H9 (cell line): ENCODE measurements at regions not wholly inside any gene's neighbourhood (a gene's known extent, or its start where the extent isn't known, plus 50 kb on each side); places are given as distances from the start of the nearest gene placed in this dataset.

ENCODE experiments used
- DNase-seq: peaks from one replicate; pipeline ENCODE4 v3.0.0-alpha.2; 2017
- H2AFZ ChIP-seq: one replicate; pipeline ENCODE4 v1.6.1; 2013; ENCODE audit warnings: mild to moderate bottlenecking, low read length, control low read depth, moderate library complexity
- H2AK5ac ChIP-seq: 2 replicates; pipeline ENCODE4 v1.6.1; 2013; ENCODE audit warnings: low read length, control low read depth, mixed read lengths; ENCODE audit not compliant: insufficient read length
- H2BK120ac ChIP-seq: one replicate; pipeline ENCODE4 v1.6.1; 2013; ENCODE audit warnings: low read depth, mild to moderate bottlenecking, low read length, control low read depth, inconsistent platforms; ENCODE audit not compliant: poor library complexity, severe bottlenecking
- H2BK12ac ChIP-seq: 2 replicates; pipeline ENCODE4 v1.6.1; 2013; ENCODE audit warnings: low read length, control low read depth, mixed read lengths, low read depth; ENCODE audit not compliant: insufficient read length
- H2BK15ac ChIP-seq: 2 replicates; pipeline ENCODE4 v1.6.1; 2013; ENCODE audit warnings: low read depth, low read length, control low read depth
- H2BK20ac ChIP-seq: one replicate; pipeline ENCODE4 v1.6.1; 2013; ENCODE audit warnings: low read depth, mild to moderate bottlenecking, low read length, control low read depth, inconsistent platforms; ENCODE audit not compliant: poor library complexity, severe bottlenecking
- H2BK5ac ChIP-seq: 2 replicates; pipeline ENCODE4 v1.6.1; 2013; ENCODE audit warnings: low read length, control low read depth, mixed read lengths; ENCODE audit not compliant: insufficient read length
- H3K14ac ChIP-seq: 2 replicates; pipeline ENCODE4 v1.6.1; 2013; ENCODE audit warnings: low read length, control low read depth; ENCODE audit not compliant: insufficient read depth
- H3K18ac ChIP-seq: 2 replicates; pipeline ENCODE4 v1.6.1; 2013; ENCODE audit warnings: low read depth, mild to moderate bottlenecking, mixed read lengths, low read length, control low read depth; ENCODE audit not compliant: insufficient read length
- H3K23ac ChIP-seq: 2 replicates; pipeline ENCODE4 v1.6.1; 2013; ENCODE audit warnings: low read length, control low read depth, mixed read lengths, low read depth; ENCODE audit not compliant: insufficient read length
- H3K23me2 ChIP-seq: 2 replicates; pipeline ENCODE4 v1.6.1; 2013; ENCODE audit warnings: low read depth, mild to moderate bottlenecking, mixed read lengths, low read length, control low read depth; ENCODE audit not compliant: insufficient read length, poor library complexity, severe bottlenecking
- H3K27ac ChIP-seq: 2 replicates; pipeline ENCODE4 v1.5.1; 2013; ENCODE audit warnings: low read length, control low read depth, mixed read lengths, low read depth; ENCODE audit not compliant: insufficient read length
- H3K27me3 ChIP-seq: 2 replicates; pipeline ENCODE4 v1.6.1; 2013; ENCODE audit warnings: low read length, control low read depth, inconsistent platforms; ENCODE audit not compliant: insufficient read depth
- H3K4ac ChIP-seq: 2 replicates; pipeline ENCODE4 v1.6.1; 2013; ENCODE audit warnings: low read depth, mild to moderate bottlenecking, control low read depth, inconsistent platforms, low read length, moderate library complexity
- H3K4me1 ChIP-seq: 2 replicates; pipeline ENCODE4 v1.6.1; 2013; ENCODE audit warnings: low read length, control low read depth, inconsistent platforms; ENCODE audit not compliant: insufficient read depth
- H3K4me2 ChIP-seq: 2 replicates; pipeline ENCODE4 v1.6.1; 2013; ENCODE audit warnings: low read length, control low read depth, mixed read lengths; ENCODE audit not compliant: insufficient read length, insufficient read depth
- H3K56ac ChIP-seq: 2 replicates; pipeline ENCODE4 v1.6.1; 2013; ENCODE audit warnings: low read depth, mild to moderate bottlenecking, mixed read lengths, low read length, control low read depth; ENCODE audit not compliant: insufficient read length
- H3K79me1 ChIP-seq: 2 replicates; pipeline ENCODE4 v1.6.1; 2013; ENCODE audit warnings: low read depth, mild to moderate bottlenecking, moderate library complexity, low read length, control low read depth, inconsistent platforms; ENCODE audit not compliant: insufficient read depth, poor library complexity, severe bottlenecking
- H3K79me2 ChIP-seq: 2 replicates; pipeline ENCODE4 v1.6.1; 2013; ENCODE audit warnings: low read length, control low read depth, inconsistent platforms; ENCODE audit not compliant: insufficient read depth
- H3K9ac ChIP-seq: 2 replicates; pipeline ENCODE4 v1.6.1; 2013; ENCODE audit warnings: low read length, control low read depth, mixed read lengths; ENCODE audit not compliant: insufficient read length; ENCODE audit errors: extremely low read depth
- H3K9me3 ChIP-seq: one replicate; pipeline ENCODE4 v1.6.1; 2013; ENCODE audit warnings: low read depth, low read length, inconsistent platforms; ENCODE audit not compliant: control insufficient read depth
- H3T11ph ChIP-seq: one replicate; pipeline ENCODE4 v1.6.1; 2013; ENCODE audit warnings: mild to moderate bottlenecking, low read length, control low read depth, inconsistent platforms
- H4K20me1 ChIP-seq: one replicate; pipeline ENCODE4 v1.6.1; 2013; ENCODE audit not compliant: control insufficient read depth, insufficient read length, insufficient read depth
- H4K5ac ChIP-seq: 2 replicates; pipeline ENCODE4 v1.6.1; 2013; ENCODE audit warnings: low read depth, mild to moderate bottlenecking, mixed read lengths, low read length, control low read depth; ENCODE audit not compliant: insufficient read length
- H4K8ac ChIP-seq: replicated peaks from 2 replicates; pipeline ENCODE4 v1.6.1; 2013; ENCODE audit warnings: low read length, control low read depth, mixed read lengths, low read depth; ENCODE audit not compliant: insufficient read length
- H4K91ac ChIP-seq: 2 replicates; pipeline ENCODE4 v1.6.1; 2013; ENCODE audit warnings: low read depth, mild to moderate bottlenecking, moderate library complexity, mixed read lengths, low read length, control low read depth; ENCODE audit not compliant: insufficient read length
- H3K27ac Mint-ChIP-seq, 3 experiments: 2 replicates in 2 of 3; 3 replicates in 1 of 3; pipeline ENCODE4 v1.8.0; 2020 to 2021; ENCODE audit warnings: mixed read lengths in 3 of 3, mild to moderate bottlenecking in 1 of 3, moderate library complexity in 1 of 3
- H3K27me3 Mint-ChIP-seq: 2 replicates; pipeline ENCODE4 v1.8.0; 2021; ENCODE audit warnings: low read depth, mild to moderate bottlenecking, moderate library complexity, mixed read lengths
- H3K36me3 Mint-ChIP-seq, 3 experiments: 2 replicates in 2 of 3; 3 replicates in 1 of 3; pipeline ENCODE4 v1.8.0; 2020 to 2021; ENCODE audit warnings: low read depth in 3 of 3, mixed read lengths in 3 of 3; ENCODE audit not compliant: insufficient read depth in 1 of 3
- H3K4me1 Mint-ChIP-seq, 2 experiments: 2 replicates each; pipeline ENCODE4 v1.8.0; 2020; ENCODE audit warnings: mixed read lengths in 2 of 2
- H3K4me3 Mint-ChIP-seq, 2 experiments: 2 replicates in 1 of 2; 3 replicates in 1 of 2; pipeline ENCODE4 v1.8.0; 2020 to 2021; ENCODE audit warnings: mild to moderate bottlenecking in 2 of 2, mixed read lengths in 2 of 2, moderate library complexity in 1 of 2
- H3K9me3 Mint-ChIP-seq, 2 experiments: 2 replicates in 1 of 2; 3 replicates in 1 of 2; pipeline ENCODE4 v1.8.0; 2020; ENCODE audit warnings: mild to moderate bottlenecking in 2 of 2, mixed read lengths in 2 of 2, moderate library complexity in 1 of 2
- WGBS: extraction: QIAGEN DNeasy Blood & Tissue Kit; methylation state at CpG from one replicate; pipeline ENCODE4 v1.1.7; 2013; ENCODE audit warnings: missing lambda C conversion rate, low lambda C conversion rate, mixed read lengths; ENCODE audit not compliant: insufficient read length; ENCODE audit errors: extremely low coverage; 5-methylcytosine and 5-hydroxymethylcytosine counted together
- TF ChIP-seq, protein P1 (sequence below): fragments of 200-600 bp; sonication (generic); conservative IDR thresholded peaks from 3 replicates; pipeline ENCODE4 v1.8.0; 2021; ENCODE audit warnings: antibody characterized with exemption, mild to moderate bottlenecking

DNA sequence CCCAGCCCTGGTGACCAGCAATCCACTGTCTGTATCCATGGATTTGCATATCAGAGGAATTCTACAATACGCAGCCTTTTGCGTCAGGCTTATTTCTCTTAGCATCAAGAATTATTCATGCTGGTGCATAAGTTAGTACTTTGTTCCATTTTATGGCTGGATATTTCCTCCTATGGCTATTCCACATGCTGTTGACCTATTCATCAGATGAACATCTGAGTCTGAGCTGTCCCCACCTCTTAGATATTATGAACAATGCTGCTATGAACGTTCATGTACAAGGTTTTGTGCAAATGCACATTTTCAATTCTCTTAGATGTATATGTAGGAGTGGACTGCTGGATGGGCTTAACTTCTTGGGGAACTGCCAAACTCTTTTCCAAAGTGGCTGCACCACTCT lies 79.0 kb upstream of the CST7 start:
- Histone ChIP-seq H4K5ac (no peak overlapping the region), H3K9ac (no peak overlapping the region), H3K27ac (no peak overlapping the region), H2AK5ac (no peak overlapping the region), H2BK12ac (no peak overlapping the region), H3K27me3 (no peaks in the 10 kb centered on the region), H2BK5ac (no peak overlapping the region), H3K18ac (no peak overlapping the region), H3K79me2 (no peaks in the 10 kb centered on the region), H3K9me3 (peaks cover 13% of the 10 kb centered on the region), H4K20me1 (no peaks in the 10 kb centered on the region), H2BK20ac (no peak overlapping the region), H3K4me1 (no peaks in the 10 kb centered on the region), H4K8ac (no peak overlapping the region), H4K91ac (no peak overlapping the region), H3K4me2 (no peak overlapping the region), H3K23ac (no peak overlapping the region), H3K14ac (no peak overlapping the region), H3K56ac (no peak overlapping the region), H3K23me2 (peaks cover 2% of the 10 kb centered on the region), H2BK15ac (no peak overlapping the region), H3K4ac (no peak overlapping the region), H3T11ph (no peak overlapping the region), H2AFZ (no peak overlapping the region), H2BK120ac (no peak overlapping the region), H3K79me1 (no peaks in the 10 kb centered on the region)
- Mint-ChIP-seq H3K36me3 (peaks cover 0 to 9% (median 8%) of the 10 kb centered on the region in 3 experiments; a peak in 5 of 7 replicates), H3K27ac (no peak overlapping the region), H3K9me3 (peaks cover 20 to 25% of the 10 kb centered on the region in 2 experiments), H3K4me1 (peaks cover 3 to 4% of the 10 kb centered on the region in 2 experiments; a peak in 2 of 4 replicates), H3K27me3 (peaks cover 2% of the 10 kb centered on the region), H3K4me3 (no peak overlapping the region)
- WGBS: no CpG with 5 or more reads among the region's 3 CpGs
- no peak for DNase-seq
- TF ChIP-seq, protein P1, sequence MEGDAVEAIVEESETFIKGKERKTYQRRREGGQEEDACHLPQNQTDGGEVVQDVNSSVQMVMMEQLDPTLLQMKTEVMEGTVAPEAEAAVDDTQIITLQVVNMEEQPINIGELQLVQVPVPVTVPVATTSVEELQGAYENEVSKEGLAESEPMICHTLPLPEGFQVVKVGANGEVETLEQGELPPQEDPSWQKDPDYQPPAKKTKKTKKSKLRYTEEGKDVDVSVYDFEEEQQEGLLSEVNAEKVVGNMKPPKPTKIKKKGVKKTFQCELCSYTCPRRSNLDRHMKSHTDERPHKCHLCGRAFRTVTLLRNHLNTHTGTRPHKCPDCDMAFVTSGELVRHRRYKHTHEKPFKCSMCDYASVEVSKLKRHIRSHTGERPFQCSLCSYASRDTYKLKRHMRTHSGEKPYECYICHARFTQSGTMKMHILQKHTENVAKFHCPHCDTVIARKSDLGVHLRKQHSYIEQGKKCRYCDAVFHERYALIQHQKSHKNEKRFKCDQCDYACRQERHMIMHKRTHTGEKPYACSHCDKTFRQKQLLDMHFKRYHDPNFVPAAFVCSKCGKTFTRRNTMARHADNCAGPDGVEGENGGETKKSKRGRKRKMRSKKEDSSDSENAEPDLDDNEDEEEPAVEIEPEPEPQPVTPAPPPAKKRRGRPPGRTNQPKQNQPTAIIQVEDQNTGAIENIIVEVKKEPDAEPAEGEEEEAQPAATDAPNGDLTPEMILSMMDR: no peak
